ENCODE measurements at regions not wholly inside any gene's neighbourhood (a gene's known extent, or its start where the extent isn't known, plus 50 kb on each side); places are given as distances from the start of the nearest gene placed in this dataset.

GRCh38 chr15:47618241-47618640 lies 99.1 kb upstream of the SEMA6D start:
- no peak for TF ChIP-seq CTCF (IDR thresholded peaks at IDR 0.05)
- TF ChIP-seq POLR2AphosphoS5 (IDR thresholded peaks at IDR 0.05; ENCODE audit: low read depth, low read length) = no peak
- TF ChIP-seq TCF7L2 (IDR thresholded peaks at IDR 0.05; ENCODE audit: low read depth, low read length) = no peak
